ENCODE measurements at regions not wholly inside any gene's neighbourhood (a gene's known extent, or its start where the extent isn't known, plus 50 kb on each side); places are given as distances from the start of the nearest gene placed in this dataset.

GRCh38 chr2:239813261-239814115 is 211.7 kb downstream of the NDUFA10 start:
- no peaks in the 10 kb centered on the region for H3K9me3 Mint-ChIP-seq (ENCODE audit: unreplicated experiment)

GRCh38 chr2:239811806-239812560 is 213.2 kb downstream of the NDUFA10 start:
- ChIA-PET POLR2A (no interaction called here), CTCF (no interaction called here)
- Mint-ChIP-seq H3K27ac (ENCODE audit: low read depth, unreplicated experiment) (no peak overlapping the region), H3K9me3 (ENCODE audit: unreplicated experiment) (no peaks in the 10 kb centered on the region), H3K4me3 (ENCODE audit: unreplicated experiment) (no peak overlapping the region), H3K27me3 (ENCODE audit: insufficient read depth, unreplicated experiment) (peaks cover 66% of the 10 kb centered on the region), H3K4me1 (ENCODE audit: insufficient read depth, unreplicated experiment) (no peaks in the 10 kb centered on the region), H3K36me3 (ENCODE audit: insufficient read depth, unreplicated experiment) (no peaks in the 10 kb centered on the region)
- no peak for TF ChIP-seq CTCF (IDR thresholded peaks at IDR 0.05; ENCODE audit: unreplicated experiment)
- DNase-seq (ENCODE audit: unreplicated experiment), result no peak
- no TSS peak for BruUV-seq (replicated peaks)
- intact Hi-C loops (cut with micrococcal nuclease), result no loop called here

More at GRCh38 chr2:239813261-239814115, 211.7 kb downstream of the NDUFA10 start:
- no peaks in the 10 kb centered on the region for H3K36me3 Mint-ChIP-seq (ENCODE audit: insufficient read depth, unreplicated experiment)
- H3K4me3 Mint-ChIP-seq (ENCODE audit: unreplicated experiment), result no peak overlapping the region
- CTCF ChIA-PET, result no interaction called here
- no peak for TF ChIP-seq CTCF (IDR thresholded peaks at IDR 0.05; ENCODE audit: unreplicated experiment)
- no peaks in the 10 kb centered on the region for H3K4me1 Mint-ChIP-seq (ENCODE audit: insufficient read depth, unreplicated experiment)
- POLR2A ChIA-PET, result no interaction called here
- BruUV-seq (replicated peaks), result no TSS peak
- intact Hi-C loops (cut with micrococcal nuclease), result no loop called here
- H3K27me3 Mint-ChIP-seq (ENCODE audit: insufficient read depth, unreplicated experiment), result peaks cover 59% of the 10 kb centered on the region
- DNase-seq (ENCODE audit: unreplicated experiment), result no peak
- H3K27ac Mint-ChIP-seq (ENCODE audit: low read depth, unreplicated experiment), result no peak overlapping the region

- no peaks in the 10 kb centered on the region for H3K4me1 Mint-ChIP-seq (ENCODE audit: insufficient read depth, unreplicated experiment)
- no peaks in the 10 kb centered on the region for H3K36me3 Mint-ChIP-seq (ENCODE audit: insufficient read depth, unreplicated experiment)
- H3K27me3 Mint-ChIP-seq (ENCODE audit: insufficient read depth, unreplicated experiment), result peaks cover 70% of the 10 kb centered on the region
- no TSS peak for BruUV-seq (replicated peaks)
- DNase-seq (ENCODE audit: unreplicated experiment), result no peak
- intact Hi-C loops (cut with micrococcal nuclease), result no loop called here
- no peak for TF ChIP-seq CTCF (IDR thresholded peaks at IDR 0.05; ENCODE audit: unreplicated experiment)
- POLR2A ChIA-PET, result no interaction called here
- H3K9me3 Mint-ChIP-seq (ENCODE audit: unreplicated experiment), result no peaks in the 10 kb centered on the region
- CTCF ChIA-PET, result no interaction called here
- H3K4me3 Mint-ChIP-seq (ENCODE audit: unreplicated experiment), result no peak overlapping the region
- no peak overlapping the region for H3K27ac Mint-ChIP-seq (ENCODE audit: low read depth, unreplicated experiment)
Measured at GRCh38 chr2:239811111-239811781, 213.9 kb downstream of the NDUFA10 start.

- no TSS peak for BruUV-seq (replicated peaks)
- Mint-ChIP-seq H3K27ac (ENCODE audit: low read depth, unreplicated experiment) (no peak overlapping the region), H3K4me3 (ENCODE audit: unreplicated experiment) (no peak overlapping the region), H3K27me3 (ENCODE audit: insufficient read depth, unreplicated experiment) (peaks cover 76% of the 10 kb centered on the region), H3K36me3 (ENCODE audit: insufficient read depth, unreplicated experiment) (no peaks in the 10 kb centered on the region), H3K4me1 (ENCODE audit: insufficient read depth, unreplicated experiment) (no peaks in the 10 kb centered on the region), H3K9me3 (ENCODE audit: unreplicated experiment) (no peaks in the 10 kb centered on the region)
- CTCF ChIA-PET, result interaction anchor here (0.7 kb wide), 1 partner anchor 423 kb away, joined by 3 read pairs; no protein-coding TSS in a partner anchor
- intact Hi-C loops (cut with micrococcal nuclease), result no loop called here
- POLR2A ChIA-PET, result no interaction called here
- no peak for TF ChIP-seq CTCF (IDR thresholded peaks at IDR 0.05; ENCODE audit: unreplicated experiment)
- no peak for DNase-seq (ENCODE audit: unreplicated experiment)
Measured at GRCh38 chr2:239809391-239809790, 215.8 kb downstream of the NDUFA10 start.

All from MCF 10A (cell line).